Activated naive CD4-positive, alpha-beta T cell treated with anti-CD3 and anti-CD28 coated beads, Interleukin-2, amount 10 ng/mL, durations not matched to agents 7 days and 5 days (primary cell): ENCODE measurements at regions not wholly inside any gene's neighbourhood (a gene's known extent, or its start where the extent isn't known, plus 50 kb on each side); places are given as distances from the start of the nearest gene placed in this dataset.
A peak's percentile ranks its signal among the peaks of the same experiment; 100 is the strongest.
"Not testable (repeated sequence)": the region's sequence is repeated elsewhere in the genome, so short reads cannot be mapped to it uniquely, and the experiment has no call there.

ENCODE experiments used
- CTCF ChIA-PET: fragments of 350-600 bp; sonication (Branson Sonifier 250); formaldehyde crosslinking; loops from one replicate; lab custom pipeline; 2021; ENCODE audit warnings: antibody characterized with exemption; lab: Charles Lee
- DNase-seq: peaks from one replicate; pipeline ENCODE4 v3.0.0-alpha.2; 2020
- H3K27ac Mint-ChIP-seq: one replicate; pipeline ENCODE4 v1.8.0; 2021; ENCODE audit warnings: mild to moderate bottlenecking, moderate library complexity, mixed read lengths
- H3K27me3 Mint-ChIP-seq: one replicate; pipeline ENCODE4 v1.8.0; 2021; ENCODE audit warnings: mild to moderate bottlenecking, mixed read lengths
- H3K36me3 Mint-ChIP-seq: one replicate; pipeline ENCODE4 v1.8.0; 2021; ENCODE audit warnings: mixed read lengths
- H3K4me1 Mint-ChIP-seq: one replicate; pipeline ENCODE4 v1.8.0; 2021; ENCODE audit warnings: mixed read lengths
- H3K4me3 Mint-ChIP-seq: one replicate; pipeline ENCODE4 v1.8.0; 2021; ENCODE audit warnings: mild to moderate bottlenecking, moderate library complexity, mixed read lengths
- H3K9me3 Mint-ChIP-seq: one replicate; pipeline ENCODE4 v1.8.0; 2021; ENCODE audit warnings: mixed read lengths

GRCh38 chr1:38585460-38585859 is 274.1 kb downstream of the RRAGC start:
- Mint-ChIP-seq H3K27ac (no peak overlapping the region), H3K4me3 (no peak overlapping the region), H3K9me3 (peaks cover 6% of the 10 kb centered on the region), H3K36me3 (no peaks in the 10 kb centered on the region), H3K4me1 (peaks cover 24% of the 10 kb centered on the region), H3K27me3 (peaks cover 58% of the 10 kb centered on the region)
- DNase-seq: no peak
- CTCF ChIA-PET: interaction anchor here (0.6 to 1.7 kb wide), 3 partner anchors 95 to 696 kb away, joined by 3 to 7 read pairs (median 5); no protein-coding TSS in a partner anchor

GRCh38 chr1:38584448-38585355 is 274.9 kb downstream of the RRAGC start:
- Mint-ChIP-seq H3K4me1 (peaks cover 24% of the 10 kb centered on the region), H3K27ac (no peak overlapping the region), H3K36me3 (no peaks in the 10 kb centered on the region), H3K9me3 (peaks cover 6% of the 10 kb centered on the region), H3K27me3 (peaks cover 65% of the 10 kb centered on the region), H3K4me3 (no peak overlapping the region)
- no peak for DNase-seq
- CTCF ChIA-PET: interaction anchor here (0.6 to 1.7 kb wide), 4 partner anchors 58 to 695 kb away, joined by 3 to 7 read pairs (median 4); no protein-coding TSS in a partner anchor

- Mint-ChIP-seq H3K4me1 (peaks cover 25% of the 10 kb centered on the region), H3K27me3 (peaks cover 79% of the 10 kb centered on the region)
- CTCF ChIA-PET, H3K4me3 Mint-ChIP-seq, H3K9me3 Mint-ChIP-seq, H3K36me3 Mint-ChIP-seq, H3K27ac Mint-ChIP-seq, DNase-seq: not testable (repeated sequence)
Observed at GRCh38 chr1:38583287-38583686, 276.3 kb downstream of the RRAGC start.

GRCh38 chr1:38581396-38581795 is 278.2 kb downstream of the RRAGC start:
- CTCF ChIA-PET: no interaction called here
- no peak overlapping the region for H3K27ac Mint-ChIP-seq

GRCh38 chr1:38580594-38580993 is 279.0 kb downstream of the RRAGC start:
- peaks cover 29% of the 10 kb centered on the region for H3K4me1 Mint-ChIP-seq
- H3K27me3 Mint-ChIP-seq: peaks cover 88% of the 10 kb centered on the region
- H3K4me3 Mint-ChIP-seq: no peak overlapping the region
- no peak for DNase-seq
- H3K9me3 Mint-ChIP-seq: peaks cover 6% of the 10 kb centered on the region
- peaks cover 3% of the 10 kb centered on the region for H3K36me3 Mint-ChIP-seq
- CTCF ChIA-PET: no interaction called here
- H3K27ac Mint-ChIP-seq: no peak overlapping the region

More at GRCh38 chr1:38581396-38581795, 278.2 kb downstream of the RRAGC start:
- no peak overlapping the region for H3K4me3 Mint-ChIP-seq
- H3K36me3 Mint-ChIP-seq: peaks cover 3% of the 10 kb centered on the region
- peaks cover 35% of the 10 kb centered on the region for H3K4me1 Mint-ChIP-seq
- no peak for DNase-seq
- peaks cover 86% of the 10 kb centered on the region for H3K27me3 Mint-ChIP-seq
- H3K9me3 Mint-ChIP-seq: peaks cover 6% of the 10 kb centered on the region

- Mint-ChIP-seq H3K9me3 (peaks cover 6% of the 10 kb centered on the region), H3K27ac (no peak overlapping the region), H3K36me3 (peaks cover 3% of the 10 kb centered on the region), H3K4me1 (peaks cover 14% of the 10 kb centered on the region), H3K4me3 (no peak overlapping the region), H3K27me3 (peaks cover 87% of the 10 kb centered on the region)
- DNase-seq: no peak
- CTCF ChIA-PET: no interaction called here
Observed at GRCh38 chr1:38579056-38579455, 280.5 kb downstream of the RRAGC start.

- Mint-ChIP-seq H3K9me3 (peaks cover 3% of the 10 kb centered on the region), H3K4me1 (peaks cover 13% of the 10 kb centered on the region), H3K27me3 (peaks cover 89% of the 10 kb centered on the region), H3K27ac (no peak overlapping the region), H3K36me3 (peaks cover 3% of the 10 kb centered on the region), H3K4me3 (peak overlapping the region; percentile 18)
- CTCF ChIA-PET: no interaction called here
- peak; percentile 47 for DNase-seq
Observed at GRCh38 chr1:38578271-38578951, 281.2 kb downstream of the RRAGC start.

- H3K27ac Mint-ChIP-seq: no peak overlapping the region
- DNase-seq: no peak
- H3K27me3 Mint-ChIP-seq: peaks cover 92% of the 10 kb centered on the region
- H3K9me3 Mint-ChIP-seq: no peaks in the 10 kb centered on the region
- H3K36me3 Mint-ChIP-seq: peaks cover 3% of the 10 kb centered on the region
- peaks cover 13% of the 10 kb centered on the region for H3K4me1 Mint-ChIP-seq
- CTCF ChIA-PET: no interaction called here
- peak overlapping the region; percentile 18 for H3K4me3 Mint-ChIP-seq
Observed at GRCh38 chr1:38577937-38578270, 281.7 kb downstream of the RRAGC start.

- H3K4me1 Mint-ChIP-seq: peaks cover 13% of the 10 kb centered on the region
- no peak for DNase-seq
- peaks cover 3% of the 10 kb centered on the region for H3K36me3 Mint-ChIP-seq
- CTCF ChIA-PET: no interaction called here
- H3K27me3 Mint-ChIP-seq: peaks cover 90% of the 10 kb centered on the region
- H3K27ac Mint-ChIP-seq: no peak overlapping the region
- no peak overlapping the region for H3K4me3 Mint-ChIP-seq
- H3K9me3 Mint-ChIP-seq: no peaks in the 10 kb centered on the region
Observed at GRCh38 chr1:38577385-38577784, 282.2 kb downstream of the RRAGC start.

GRCh38 chr1:38576241-38576640 is 283.3 kb downstream of the RRAGC start:
- Mint-ChIP-seq H3K9me3 (no peaks in the 10 kb centered on the region), H3K36me3 (peaks cover 3% of the 10 kb centered on the region), H3K27ac (no peak overlapping the region), H3K27me3 (peaks cover 91% of the 10 kb centered on the region), H3K4me1 (peaks cover 13% of the 10 kb centered on the region), H3K4me3 (no peak overlapping the region)
- DNase-seq: no peak
- CTCF ChIA-PET: no interaction called here

GRCh38 chr1:38571726-38572125 is 287.8 kb downstream of the RRAGC start:
- no peaks in the 10 kb centered on the region for H3K36me3 Mint-ChIP-seq
- no peak overlapping the region for H3K4me3 Mint-ChIP-seq
- no peak overlapping the region for H3K27ac Mint-ChIP-seq
- peaks cover 8% of the 10 kb centered on the region for H3K4me1 Mint-ChIP-seq
- DNase-seq: no peak
- CTCF ChIA-PET: interaction anchor here (1.1 kb wide), 1 partner anchor 12 kb away, joined by 4 read pairs; no protein-coding TSS in a partner anchor
- no peaks in the 10 kb centered on the region for H3K9me3 Mint-ChIP-seq
- H3K27me3 Mint-ChIP-seq: peaks cover 92% of the 10 kb centered on the region

- H3K27me3 Mint-ChIP-seq: peaks cover 86% of the 10 kb centered on the region
- no peaks in the 10 kb centered on the region for H3K9me3 Mint-ChIP-seq
- H3K36me3 Mint-ChIP-seq: no peaks in the 10 kb centered on the region
- CTCF ChIA-PET: interaction anchor here (1.1 kb wide), 1 partner anchor 11 kb away, joined by 4 read pairs; no protein-coding TSS in a partner anchor
- no peak overlapping the region for H3K4me3 Mint-ChIP-seq
- no peak overlapping the region for H3K27ac Mint-ChIP-seq
- H3K4me1 Mint-ChIP-seq: peaks cover 8% of the 10 kb centered on the region
- no peak for DNase-seq
Observed at GRCh38 chr1:38570657-38570975, 289.0 kb downstream of the RRAGC start.

GRCh38 chr1:38569932-38570656 is 289.5 kb downstream of the RRAGC start:
- no peaks in the 10 kb centered on the region for H3K36me3 Mint-ChIP-seq
- H3K27ac Mint-ChIP-seq: no peak overlapping the region
- CTCF ChIA-PET: no interaction called here
- no peak for DNase-seq
- peaks cover 11% of the 10 kb centered on the region for H3K4me1 Mint-ChIP-seq
- no peaks in the 10 kb centered on the region for H3K9me3 Mint-ChIP-seq
- no peak overlapping the region for H3K4me3 Mint-ChIP-seq
- peaks cover 89% of the 10 kb centered on the region for H3K27me3 Mint-ChIP-seq
